GM20431 (cell line): ENCODE measurements at regions not wholly inside any gene's neighbourhood (a gene's known extent, or its start where the extent isn't known, plus 50 kb on each side); places are given as distances from the start of the nearest gene placed in this dataset.
"Not testable (repeated sequence)": the region's sequence is repeated elsewhere in the genome, so short reads cannot be mapped to it uniquely, and the experiment has no call there.

Source experiments
- in situ Hi-C: fragments of 300-500 bp; cut with MseI, MboI; formaldehyde crosslinking; loops from one replicate; pipeline ENCODE4 v1.15.0; 2020; ENCODE audit warnings: low sequenced_read_pairs; ENCODE audit not compliant: unreplicated experiment

GRCh38 chr15:92705764-92706163 lies 50.2 kb upstream of the FAM174B start:
- in situ Hi-C loops: loop anchor here (25.0 kb wide), 2 partner anchors 193 to 618 kb away; no protein-coding TSS in a partner anchor

GRCh38 chr15:92706201-92706600 lies 50.6 kb upstream of the FAM174B start:
- in situ Hi-C loops: loop anchor here (25.0 kb wide), 2 partner anchors 194 to 619 kb away; no protein-coding TSS in a partner anchor

GRCh38 chr15:92707880-92708551 lies 52.4 kb upstream of the FAM174B start:
- in situ Hi-C loops: loop anchor here (25.0 kb wide), 2 partner anchors 196 to 621 kb away; no protein-coding TSS in a partner anchor

- in situ Hi-C loops: loop anchor here (25.0 kb wide), 2 partner anchors 196 to 621 kb away; no protein-coding TSS in a partner anchor
Observed at GRCh38 chr15:92708635-92709034, 53.1 kb upstream of the FAM174B start.

- in situ Hi-C loops: loop anchor here (25.0 kb wide), 2 partner anchors 197 to 622 kb away; no protein-coding TSS in a partner anchor
Observed at GRCh38 chr15:92709110-92709790, 53.7 kb upstream of the FAM174B start.

- in situ Hi-C loops: loop anchor here (25.0 kb wide), 2 partner anchors 199 to 624 kb away; no protein-coding TSS in a partner anchor
Observed at GRCh38 chr15:92711457-92711831, 55.9 kb upstream of the FAM174B start.

- in situ Hi-C loops: loop anchor here (25.0 kb wide), 2 partner anchors 202 to 627 kb away; no protein-coding TSS in a partner anchor
Observed at GRCh38 chr15:92714077-92714476, 58.5 kb upstream of the FAM174B start.

GRCh38 chr15:92714477-92715401 lies 59.2 kb upstream of the FAM174B start:
- in situ Hi-C loops: loop anchor here (25.0 kb wide), 2 partner anchors 202 to 627 kb away; no protein-coding TSS in a partner anchor

- in situ Hi-C loops: loop anchor here (25.0 kb wide), 2 partner anchors 203 to 628 kb away; no protein-coding TSS in a partner anchor
Observed at GRCh38 chr15:92715758-92716157, 60.2 kb upstream of the FAM174B start.

GRCh38 chr15:92719021-92719420 lies 63.4 kb upstream of the FAM174B start:
- in situ Hi-C loops: loop anchor here (25.0 kb wide), 2 partner anchors 207 to 632 kb away; no protein-coding TSS in a partner anchor

GRCh38 chr15:92724144-92724543 lies 68.6 kb upstream of the FAM174B start:
- in situ Hi-C loops: loop anchor here (25.0 kb wide), 2 partner anchors 212 to 637 kb away; no protein-coding TSS in a partner anchor

GRCh38 chr15:92725171-92725570 lies 69.6 kb upstream of the FAM174B start:
- in situ Hi-C loops: no loop called here

- in situ Hi-C loops: no loop called here
Observed at GRCh38 chr15:92728266-92728665, 72.7 kb upstream of the FAM174B start.

GRCh38 chr15:92733090-92733933 lies 77.7 kb upstream of the FAM174B start:
- in situ Hi-C loops: no loop called here

- in situ Hi-C loops: no loop called here
Observed at GRCh38 chr15:92733934-92734521, 78.5 kb upstream of the FAM174B start.

- in situ Hi-C loops: not testable (repeated sequence)
Observed at GRCh38 chr15:92739246-92739645, 83.7 kb upstream of the FAM174B start.

- in situ Hi-C loops: no loop called here
Observed at GRCh38 chr15:92745845-92746271, 90.3 kb upstream of the FAM174B start.

GRCh38 chr15:92747047-92747446 lies 91.5 kb upstream of the FAM174B start:
- in situ Hi-C loops: no loop called here

- in situ Hi-C loops: no loop called here
Observed at GRCh38 chr15:92749216-92749615, 93.6 kb upstream of the FAM174B start.
